Body of pancreas (tissue), 4 donors: ENCODE measurements at regions not wholly inside any gene's neighbourhood (a gene's known extent, or its start where the extent isn't known, plus 50 kb on each side); places are given as distances from the start of the nearest gene placed in this dataset.
"Not testable (repeated sequence)": the region's sequence is repeated elsewhere in the genome, so short reads cannot be mapped to it uniquely, and the experiment has no call there.

Experiments used
- ATAC-seq: fragments of 150-250 bp; one replicate; pipeline ENCODE4 v1.9.1; 2016
- DNase-seq, 4 donors: peaks; one replicate each; pipeline ENCODE4 v3.0.0-alpha.2; 2019
- H3K27ac ChIP-seq, 4 donors: fragments of 200-600 bp; sonication (generic); 1 replicate in 3 of 4; 2 replicates in 1 of 4; pipeline versions ENCODE4 v1.5.1 to v1.6.1; 2016 to 2019; ENCODE audit warnings: mild to moderate bottlenecking in 1 of 4, mixed read lengths in 1 of 4, moderate library complexity in 1 of 4
- H3K27me3 ChIP-seq, 2 donors: fragments of 200-600 bp; sonication (generic); one replicate each; pipeline ENCODE4 v1.6.0; 2016; ENCODE audit warnings: mild to moderate bottlenecking in 1 of 2
- H3K36me3 ChIP-seq, 2 donors: fragments of 200-600 bp; sonication (generic); replicated peaks in 1 of 2; 2 replicates each; pipeline ENCODE4 v1.5.1; 2016; ENCODE audit warnings: low read depth in 2 of 2; ENCODE audit not compliant: insufficient read depth in 1 of 2
- H3K4me1 ChIP-seq: fragments of 200-600 bp; sonication (generic); one replicate; pipeline ENCODE4 v1.6.0; 2016
- H3K4me3 ChIP-seq, 2 donors: fragments of 200-600 bp; sonication (generic); 1 replicate in 1 of 2; 2 replicates in 1 of 2; pipeline ENCODE4 v1.5.1; 2016 to 2019
- H3K9me3 ChIP-seq, 3 donors: fragments of 200-600 bp; sonication (generic); 1 replicate in 2 of 3; 2 replicates in 1 of 3; pipeline ENCODE4 v1.5.1; 2016
- POLR2A ChIP-seq, 3 donors: fragments of 450-650 bp; IDR thresholded peaks; one replicate each; pipeline ENCODE4 v1.6.1; 2016; ENCODE audit warnings: antibody characterized with exemption in 3 of 3, mild to moderate bottlenecking in 2 of 3
- WGBS, 2 donors: methylation state at CpG; one replicate each; pipeline ENCODE4 v1.1.5; 2017; 5-methylcytosine and 5-hydroxymethylcytosine counted together
- intact Hi-C: fragments of 100-400 bp; cut with DNase I; formaldehyde crosslinking; loops from one replicate; pipeline ENCODE4 v1.15.1; 2023
- TF ChIP-seq, protein P1 (sequence below), 7 experiments: fragments of 450-650 bp in 4 of 7; fragments of 200-600 bp in 3 of 7; sonication (generic) in 3 of 7; IDR thresholded peaks; one replicate each; pipeline ENCODE4 v1.5.1; 2016 to 2019; ENCODE audit warnings: antibody characterized with exemption in 7 of 7

DNA sequence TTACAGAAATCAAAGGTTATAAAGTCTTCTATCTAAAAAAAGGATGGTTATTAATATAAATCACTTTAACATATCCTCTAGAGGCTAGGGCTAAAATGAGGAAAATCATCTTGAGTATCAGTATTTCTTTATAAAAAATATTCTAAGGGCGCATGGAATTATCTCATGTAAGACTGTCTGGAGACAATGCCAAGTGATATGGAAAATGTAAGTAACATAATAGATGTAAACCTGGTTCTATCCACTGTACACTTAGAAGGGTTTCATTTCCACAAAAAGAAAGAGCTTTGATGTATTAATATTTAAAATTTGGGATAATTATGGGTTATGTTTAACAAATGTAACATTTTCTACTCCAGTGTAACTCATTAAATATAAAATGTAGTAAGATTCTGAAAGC, 95.9 kb upstream of the DPH5 start:
- no peaks in the 10 kb centered on the region for H3K27me3 ChIP-seq
- TF ChIP-seq, protein P1, sequence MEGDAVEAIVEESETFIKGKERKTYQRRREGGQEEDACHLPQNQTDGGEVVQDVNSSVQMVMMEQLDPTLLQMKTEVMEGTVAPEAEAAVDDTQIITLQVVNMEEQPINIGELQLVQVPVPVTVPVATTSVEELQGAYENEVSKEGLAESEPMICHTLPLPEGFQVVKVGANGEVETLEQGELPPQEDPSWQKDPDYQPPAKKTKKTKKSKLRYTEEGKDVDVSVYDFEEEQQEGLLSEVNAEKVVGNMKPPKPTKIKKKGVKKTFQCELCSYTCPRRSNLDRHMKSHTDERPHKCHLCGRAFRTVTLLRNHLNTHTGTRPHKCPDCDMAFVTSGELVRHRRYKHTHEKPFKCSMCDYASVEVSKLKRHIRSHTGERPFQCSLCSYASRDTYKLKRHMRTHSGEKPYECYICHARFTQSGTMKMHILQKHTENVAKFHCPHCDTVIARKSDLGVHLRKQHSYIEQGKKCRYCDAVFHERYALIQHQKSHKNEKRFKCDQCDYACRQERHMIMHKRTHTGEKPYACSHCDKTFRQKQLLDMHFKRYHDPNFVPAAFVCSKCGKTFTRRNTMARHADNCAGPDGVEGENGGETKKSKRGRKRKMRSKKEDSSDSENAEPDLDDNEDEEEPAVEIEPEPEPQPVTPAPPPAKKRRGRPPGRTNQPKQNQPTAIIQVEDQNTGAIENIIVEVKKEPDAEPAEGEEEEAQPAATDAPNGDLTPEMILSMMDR (IDR thresholded peaks at IDR 0.05): no peak
- TF ChIP-seq POLR2A (IDR thresholded peaks at IDR 0.05): no peak
- H3K9me3 ChIP-seq: no peaks in the 10 kb centered on the region
- no peaks in the 10 kb centered on the region for H3K4me1 ChIP-seq
- DNase-seq (no peak), ATAC-seq (no peak)
- H3K27ac ChIP-seq: no peak overlapping the region
- intact Hi-C loops: no loop called here
- 58 to 76% methylated on average over 1 of the region's 1 CpG for WGBS, 2 donors
- H3K4me3 ChIP-seq: no peak overlapping the region
- H3K36me3 ChIP-seq: no peaks in the 10 kb centered on the region

DNA sequence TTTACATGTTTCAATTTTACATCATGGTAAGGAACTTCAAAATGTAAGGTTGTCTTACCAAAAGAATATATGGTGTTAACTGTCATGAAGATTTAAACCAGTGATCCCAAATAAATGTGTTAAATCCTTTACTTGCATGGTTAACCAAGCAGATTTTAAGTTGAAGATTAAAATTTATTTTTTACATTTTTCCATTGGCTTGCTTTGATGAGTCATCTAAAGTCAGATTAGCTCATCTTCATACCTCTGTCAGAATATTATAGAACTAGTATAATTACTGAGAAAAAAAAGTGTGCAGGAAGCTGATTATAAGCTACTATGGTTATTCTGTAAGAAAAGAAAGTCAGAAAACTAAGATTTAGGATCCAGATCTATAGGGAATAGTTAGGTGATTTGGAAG, 95.3 kb upstream of the DPH5 start:
- H3K4me1 ChIP-seq: no peaks in the 10 kb centered on the region
- no peak for ATAC-seq
- H3K27ac ChIP-seq: no peak overlapping the region
- no peak overlapping the region for H3K4me3 ChIP-seq
- no peaks in the 10 kb centered on the region for H3K9me3 ChIP-seq
- no peak for DNase-seq
- intact Hi-C loops: no loop called here
- no peak for TF ChIP-seq POLR2A (IDR thresholded peaks at IDR 0.05)
- TF ChIP-seq, protein P1 (IDR thresholded peaks at IDR 0.05): no peak
- H3K36me3 ChIP-seq: no peaks in the 10 kb centered on the region
- no peaks in the 10 kb centered on the region for H3K27me3 ChIP-seq

DNA sequence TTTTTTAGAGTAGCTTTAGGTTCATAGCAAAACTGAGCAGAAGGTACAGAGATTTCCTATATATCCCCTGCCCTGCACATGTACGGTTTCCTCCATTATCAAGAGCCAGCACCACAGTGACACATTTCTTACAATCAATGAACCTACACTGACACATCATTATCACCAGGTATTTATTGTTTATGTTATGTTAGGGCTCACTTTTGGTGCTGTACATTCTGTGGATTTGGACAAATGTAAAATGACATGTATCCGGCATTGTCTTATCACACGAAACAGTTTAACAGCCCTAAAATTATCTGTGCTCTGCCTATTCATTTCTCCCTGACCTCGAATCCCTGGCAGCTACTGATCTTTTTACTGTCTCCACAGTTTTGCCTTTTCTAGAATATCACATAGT, 93.7 kb upstream of the DPH5 start:
- Histone ChIP-seq H3K4me3 (no peak overlapping the region), H3K4me1 (no peaks in the 10 kb centered on the region), H3K27ac (no peak overlapping the region), H3K36me3 (no peaks in the 10 kb centered on the region), H3K27me3 (no peaks in the 10 kb centered on the region), H3K9me3 (no peaks in the 10 kb centered on the region)
- TF ChIP-seq, protein P1 (IDR thresholded peaks at IDR 0.05): no peak
- TF ChIP-seq POLR2A (IDR thresholded peaks at IDR 0.05): no peak
- 58 to 62% methylated on average over 4 of the region's 4 CpGs for whole genome bisulfite sequencing, 2 donors
- DNase-seq (no peak), ATAC-seq (no peak)
- intact Hi-C loops: no loop called here

DNA sequence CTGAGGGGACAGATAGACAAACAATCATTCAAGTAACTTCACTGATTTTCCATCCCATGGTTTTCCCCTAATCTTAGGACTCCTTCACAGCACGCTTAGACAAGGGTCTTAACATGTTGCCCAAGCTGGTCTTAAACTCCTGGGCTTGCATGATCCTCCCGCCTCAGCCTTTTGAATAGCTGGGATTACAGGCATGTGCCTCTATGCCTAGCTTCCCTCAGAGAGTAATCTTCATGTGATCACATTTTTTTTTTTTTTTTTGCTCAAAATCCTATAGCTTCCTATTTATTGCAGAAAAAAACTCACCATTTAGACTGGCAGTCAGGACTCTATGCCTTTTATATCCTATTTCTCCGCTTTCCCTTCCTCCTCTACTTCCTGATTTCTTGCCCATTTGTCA, 90.4 kb upstream of the DPH5 start:
- 88 to 91% methylated on average over 3 of the region's 3 CpGs for WGBS, 2 donors
- DNase-seq: no peak
- intact Hi-C loops: no loop called here
- Histone ChIP-seq H3K4me1 (no peaks in the 10 kb centered on the region), H3K27me3 (no peaks in the 10 kb centered on the region), H3K36me3 (no peaks in the 10 kb centered on the region), H3K9me3 (no peaks in the 10 kb centered on the region), H3K4me3 (no peak overlapping the region), H3K27ac (no peak overlapping the region)
- TF ChIP-seq, protein P1 (IDR thresholded peaks at IDR 0.05): no peak
- TF ChIP-seq POLR2A (IDR thresholded peaks at IDR 0.05): no peak
- no peak for ATAC-seq

DNA sequence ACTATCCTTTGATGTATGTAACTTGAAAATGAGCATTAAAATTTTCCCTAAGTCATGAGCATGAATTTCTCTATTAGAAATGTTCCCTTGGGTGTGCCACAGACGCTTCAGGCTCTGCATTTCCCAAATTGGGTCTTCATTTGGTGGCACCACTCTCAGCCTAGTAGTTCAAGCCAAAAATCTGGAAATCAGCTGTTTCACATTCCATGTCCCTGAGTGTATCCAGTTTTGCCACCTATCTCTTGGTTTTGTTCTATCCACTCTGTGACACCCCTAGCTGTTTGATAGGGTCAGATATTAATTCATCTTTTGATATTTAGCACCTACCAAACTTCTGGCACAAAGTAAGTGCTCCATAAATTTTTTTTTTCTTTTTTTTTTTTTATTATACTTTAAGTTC, 89.5 kb upstream of the DPH5 start:
- ATAC-seq: no peak
- 72 to 85% methylated on average over 1 of the region's 1 CpG for WGBS, 2 donors

DNA sequence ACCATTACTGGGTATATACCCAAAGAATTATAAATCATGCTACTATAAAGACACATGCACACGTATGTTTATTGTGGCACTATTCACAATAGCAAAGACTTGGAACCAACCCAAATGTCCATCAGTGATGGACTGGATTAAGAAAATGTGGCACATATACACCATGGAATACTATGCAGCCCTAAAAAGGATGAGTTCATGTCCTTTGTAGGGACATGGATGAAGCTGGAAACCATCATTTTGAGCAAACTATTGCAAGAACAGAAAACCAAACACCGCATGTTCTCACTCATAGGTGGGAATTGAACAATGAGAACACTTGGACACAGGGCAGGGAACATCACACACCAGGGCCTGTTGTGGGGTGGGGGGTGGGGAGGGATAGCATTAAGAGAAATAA, 88.5 kb upstream of the DPH5 start:
- H3K4me3 ChIP-seq, H3K4me1 ChIP-seq, DNase-seq, H3K9me3 ChIP-seq, H3K36me3 ChIP-seq, H3K27ac ChIP-seq, H3K27me3 ChIP-seq, intact Hi-C loops, ATAC-seq: not testable (repeated sequence)
- WGBS, 2 donors: 89 to 96% methylated on average over 2 of the region's 2 CpGs

More for the DNA sequence above, 89.5 kb upstream of the DPH5 start:
- no peak for TF ChIP-seq POLR2A (IDR thresholded peaks at IDR 0.05)
- TF ChIP-seq, protein P1 (IDR thresholded peaks at IDR 0.05): no peak
- no peak for DNase-seq
- no peak overlapping the region for H3K4me3 ChIP-seq
- intact Hi-C loops: no loop called here
- H3K4me1 ChIP-seq: no peaks in the 10 kb centered on the region
- H3K36me3 ChIP-seq: no peaks in the 10 kb centered on the region
- no peaks in the 10 kb centered on the region for H3K27me3 ChIP-seq
- H3K27ac ChIP-seq: no peak overlapping the region
- no peaks in the 10 kb centered on the region for H3K9me3 ChIP-seq
